Breast epithelium (tissue), 4 donors: ENCODE measurements at regions not wholly inside any gene's neighbourhood (a gene's known extent, or its start where the extent isn't known, plus 50 kb on each side); places are given as distances from the start of the nearest gene placed in this dataset.

Experiments used
- DNase-seq, 2 donors: peaks; one replicate each; pipeline ENCODE4 v3.0.0-alpha.2; 2019; ENCODE audit warnings: low spot score in 2 of 2
- H3K27ac ChIP-seq, 2 donors: fragments of 200-600 bp; sonication (generic) in 1 of 2; one replicate each; pipeline ENCODE4 v1.5.1; 2016 to 2019; ENCODE audit warnings: mild to moderate bottlenecking in 1 of 2
- H3K27me3 ChIP-seq, 2 donors: fragments of 200-600 bp; sonication (generic) in 1 of 2; one replicate each; pipeline versions ENCODE4 v1.5.1 to v1.6.0; 2017 to 2019; ENCODE audit warnings: control low read depth in 1 of 2, mild to moderate bottlenecking in 1 of 2
- H3K36me3 ChIP-seq: fragments of 200-600 bp; one replicate; pipeline ENCODE4 v1.5.1; 2019
- H3K4me1 ChIP-seq, 2 donors: fragments of 200-600 bp; sonication (generic); one replicate each; pipeline ENCODE4 v1.5.1; 2016 to 2019; ENCODE audit warnings: control low read depth in 1 of 2
- H3K4me3 ChIP-seq, 3 donors: fragments of 200-600 bp; sonication (generic); 1 replicate in 2 of 3; 2 replicates in 1 of 3; pipeline ENCODE4 v1.5.1; 2016 to 2019; ENCODE audit warnings: mild to moderate bottlenecking in 3 of 3, moderate library complexity in 2 of 3
- H3K9me3 ChIP-seq, 2 donors: fragments of 200-600 bp; sonication (generic) in 1 of 2; one replicate each; pipeline ENCODE4 v1.5.1; 2016 to 2019; ENCODE audit warnings: control low read depth in 1 of 2
- POLR2A ChIP-seq: fragments of 450-650 bp; IDR thresholded peaks from one replicate; pipeline ENCODE4 v1.6.1; 2016; ENCODE audit warnings: antibody characterized with exemption, mild to moderate bottlenecking, moderate library complexity
- POLR2AphosphoS5 ChIP-seq, 3 donors: sonication (generic); formaldehyde crosslinking; IDR thresholded peaks; one replicate each; pipeline ENCODE4 v1.6.1; 2017; ENCODE audit warnings: antibody characterized with exemption in 3 of 3
- intact Hi-C: fragments of 100-400 bp; cut with DNase I; formaldehyde crosslinking; loops from one replicate; pipeline ENCODE4 v1.15.1; 2023; ENCODE audit warnings: low total_unique reads
- TF ChIP-seq, protein P1 (sequence below), 3 donors: fragments of 450-650 bp; IDR thresholded peaks; one replicate each; pipeline ENCODE4 v1.5.1; 2016 to 2017; ENCODE audit warnings: antibody characterized with exemption in 3 of 3, mild to moderate bottlenecking in 3 of 3, moderate library complexity in 3 of 3

DNA sequence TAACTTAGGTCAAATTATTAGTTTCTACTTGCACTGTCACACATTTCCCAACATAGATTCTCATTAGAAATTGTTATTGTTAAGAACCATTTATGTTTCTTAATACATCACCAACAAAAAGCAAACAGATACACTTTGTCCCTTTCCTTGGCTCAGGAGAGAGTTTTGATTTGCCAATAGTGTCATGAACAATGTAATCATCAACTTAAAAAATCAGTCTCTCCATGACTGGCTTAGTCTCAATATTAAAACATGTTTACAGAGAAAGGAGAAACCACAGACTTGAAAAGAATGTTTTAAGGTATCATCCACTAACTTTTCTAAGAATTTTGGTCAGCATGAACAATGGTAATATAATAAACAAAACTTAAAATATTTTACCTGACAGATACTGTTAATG lies 416.5 kb upstream of the KCNH7 start:
- Histone ChIP-seq H3K27ac (no peak overlapping the region), H3K4me3 (no peak overlapping the region), H3K4me1 (no peaks in the 10 kb centered on the region), H3K9me3 (no peaks in the 10 kb centered on the region), H3K27me3 (no peaks in the 10 kb centered on the region), H3K36me3 (no peaks in the 10 kb centered on the region)
- TF ChIP-seq, protein P1, sequence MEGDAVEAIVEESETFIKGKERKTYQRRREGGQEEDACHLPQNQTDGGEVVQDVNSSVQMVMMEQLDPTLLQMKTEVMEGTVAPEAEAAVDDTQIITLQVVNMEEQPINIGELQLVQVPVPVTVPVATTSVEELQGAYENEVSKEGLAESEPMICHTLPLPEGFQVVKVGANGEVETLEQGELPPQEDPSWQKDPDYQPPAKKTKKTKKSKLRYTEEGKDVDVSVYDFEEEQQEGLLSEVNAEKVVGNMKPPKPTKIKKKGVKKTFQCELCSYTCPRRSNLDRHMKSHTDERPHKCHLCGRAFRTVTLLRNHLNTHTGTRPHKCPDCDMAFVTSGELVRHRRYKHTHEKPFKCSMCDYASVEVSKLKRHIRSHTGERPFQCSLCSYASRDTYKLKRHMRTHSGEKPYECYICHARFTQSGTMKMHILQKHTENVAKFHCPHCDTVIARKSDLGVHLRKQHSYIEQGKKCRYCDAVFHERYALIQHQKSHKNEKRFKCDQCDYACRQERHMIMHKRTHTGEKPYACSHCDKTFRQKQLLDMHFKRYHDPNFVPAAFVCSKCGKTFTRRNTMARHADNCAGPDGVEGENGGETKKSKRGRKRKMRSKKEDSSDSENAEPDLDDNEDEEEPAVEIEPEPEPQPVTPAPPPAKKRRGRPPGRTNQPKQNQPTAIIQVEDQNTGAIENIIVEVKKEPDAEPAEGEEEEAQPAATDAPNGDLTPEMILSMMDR (IDR thresholded peaks at IDR 0.05) = no peak
- TF ChIP-seq POLR2A (no peak), POLR2AphosphoS5 (IDR thresholded peaks at IDR 0.05) (no peak)
- intact Hi-C loops = no loop called here
- DNase-seq = no peak

DNA sequence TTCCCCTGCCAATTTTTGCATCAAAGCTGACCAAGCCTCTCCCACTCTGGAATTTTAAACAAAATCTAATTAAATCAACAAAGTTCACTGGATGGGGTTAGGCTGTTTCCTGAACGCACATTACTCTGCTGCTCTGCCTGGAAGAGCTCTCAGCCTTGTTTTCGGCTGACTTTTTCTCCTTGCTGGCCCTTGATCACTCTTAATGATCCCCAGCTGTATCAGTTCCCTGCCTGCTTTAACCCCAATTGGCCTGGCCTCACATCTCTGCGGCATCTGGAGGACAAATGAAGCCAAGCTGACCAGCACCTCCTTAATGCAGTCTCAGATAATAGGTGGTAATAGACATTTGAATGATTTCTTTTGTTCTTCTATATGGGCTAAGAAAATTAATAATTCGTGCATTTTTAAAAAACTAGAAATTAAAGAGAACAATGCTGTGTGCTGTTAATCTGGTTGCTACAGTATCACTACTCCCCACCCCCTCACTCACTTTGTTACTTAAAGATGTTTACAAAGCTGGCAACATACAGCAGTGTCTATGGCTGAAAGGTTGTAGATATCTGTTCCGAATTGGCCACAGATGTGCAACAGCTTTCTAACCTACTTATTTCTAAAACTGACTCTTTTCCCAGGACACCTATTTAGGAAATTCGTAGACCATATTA lies 415.2 kb upstream of the KCNH7 start:
- no peaks in the 10 kb centered on the region for H3K27me3 ChIP-seq
- no peak for TF ChIP-seq POLR2A
- no peak for TF ChIP-seq POLR2AphosphoS5 (IDR thresholded peaks at IDR 0.05)
- TF ChIP-seq, protein P1 (IDR thresholded peaks at IDR 0.05) = no peak

DNA sequence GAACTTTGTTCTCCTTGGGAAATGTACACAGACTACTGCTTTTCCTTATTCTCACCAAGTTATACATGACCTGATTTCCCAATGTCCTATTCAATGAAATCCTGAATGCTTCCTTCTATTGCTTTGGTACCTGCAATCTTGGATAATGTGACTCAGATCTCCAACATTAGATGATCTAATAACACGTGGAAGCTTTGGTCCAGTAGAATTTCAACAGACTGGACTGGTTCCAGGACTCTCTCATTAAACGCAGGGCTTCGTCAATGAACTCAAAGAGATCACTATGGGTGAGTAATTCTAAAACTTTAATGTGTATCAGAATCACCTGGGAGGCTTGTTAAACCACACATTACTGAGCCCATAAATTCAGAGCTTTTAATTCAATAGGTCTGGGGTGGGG lies 413.6 kb upstream of the KCNH7 start:
- intact Hi-C loops = no loop called here
- Histone ChIP-seq H3K4me1 (no peaks in the 10 kb centered on the region), H3K9me3 (no peaks in the 10 kb centered on the region), H3K36me3 (no peaks in the 10 kb centered on the region), H3K27ac (no peak overlapping the region), H3K27me3 (no peaks in the 10 kb centered on the region), H3K4me3 (no peak overlapping the region)
- TF ChIP-seq, protein P1 (IDR thresholded peaks at IDR 0.05) = no peak
- no peak for TF ChIP-seq POLR2AphosphoS5 (IDR thresholded peaks at IDR 0.05)
- no peak for TF ChIP-seq POLR2A
- no peak for DNase-seq

More for the DNA sequence above, 415.2 kb upstream of the KCNH7 start:
- H3K27ac ChIP-seq = no peak overlapping the region
- no peak overlapping the region for H3K4me3 ChIP-seq
- H3K36me3 ChIP-seq = no peaks in the 10 kb centered on the region
- H3K4me1 ChIP-seq = no peaks in the 10 kb centered on the region
- intact Hi-C loops = no loop called here
- DNase-seq = no peak
- no peaks in the 10 kb centered on the region for H3K9me3 ChIP-seq

DNA sequence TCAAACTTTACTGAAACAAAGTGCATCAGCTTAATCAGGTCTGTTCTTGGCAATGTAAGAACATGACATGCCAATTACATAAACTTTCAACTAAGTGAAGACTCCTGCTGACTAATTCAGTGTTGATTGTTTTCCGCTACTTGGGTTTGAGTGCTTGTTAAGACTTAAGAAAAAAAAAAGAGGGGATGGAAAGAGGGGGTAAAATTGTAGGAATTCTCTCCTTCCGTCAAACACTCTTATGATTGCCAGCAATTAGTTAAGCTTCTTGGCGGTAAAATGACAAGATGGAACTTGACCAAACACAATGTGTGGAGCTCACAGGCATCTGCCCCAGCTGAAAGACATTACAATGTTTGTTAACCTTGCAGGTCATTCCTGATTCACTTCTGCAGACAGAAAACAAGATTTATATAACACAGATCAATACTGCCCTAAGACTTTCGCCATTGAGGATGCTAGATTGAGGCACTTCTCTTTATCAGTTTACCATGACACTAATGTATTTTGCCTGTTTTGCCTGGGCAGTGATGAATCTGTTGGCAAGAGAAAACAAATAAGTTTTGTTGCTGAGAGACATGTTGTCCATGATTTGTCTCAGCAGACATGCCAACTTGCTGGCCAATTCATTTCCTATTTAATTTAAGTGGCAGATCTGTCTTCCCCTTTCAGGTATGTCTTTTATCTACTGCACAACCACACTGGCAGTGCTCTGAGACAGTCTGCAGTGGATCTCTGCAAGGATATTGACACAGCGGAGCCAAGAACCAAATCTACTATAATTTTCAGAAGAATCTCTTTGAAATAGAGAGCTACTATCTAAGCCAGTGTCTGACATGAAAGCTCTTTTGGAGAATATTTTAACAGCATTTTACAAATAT lies 410.0 kb upstream of the KCNH7 start:
- Histone ChIP-seq H3K4me3 (no peak overlapping the region), H3K4me1 (no peaks in the 10 kb centered on the region), H3K9me3 (peaks cover 0 to 1% of the 10 kb centered on the region in 2 donors), H3K27ac (no peak overlapping the region), H3K36me3 (no peaks in the 10 kb centered on the region), H3K27me3 (no peaks in the 10 kb centered on the region)
- no peak for TF ChIP-seq POLR2A
- TF ChIP-seq, protein P1 (IDR thresholded peaks at IDR 0.05) = no peak
- TF ChIP-seq POLR2AphosphoS5 (IDR thresholded peaks at IDR 0.05) = no peak
- intact Hi-C loops = no loop called here
- no peak for DNase-seq

DNA sequence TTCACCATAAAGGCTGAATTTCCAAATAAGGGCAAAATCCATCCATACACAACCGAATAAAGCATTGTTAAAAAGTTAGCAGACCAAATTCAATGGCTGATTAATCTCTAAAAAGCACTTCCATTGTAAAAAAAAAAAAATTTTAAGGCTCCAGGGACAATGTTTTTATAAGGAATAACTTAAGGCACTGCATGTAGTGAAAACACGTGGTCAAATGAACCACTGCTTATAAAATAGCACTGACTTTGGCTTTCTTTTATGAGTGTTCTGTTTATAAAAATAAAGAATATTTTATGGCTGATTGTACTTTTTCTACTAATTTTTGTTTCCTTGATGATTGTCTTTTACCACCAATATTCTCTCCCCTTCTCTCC lies 409.3 kb upstream of the KCNH7 start:
- TF ChIP-seq, protein P1 (IDR thresholded peaks at IDR 0.05) = no peak
- TF ChIP-seq POLR2AphosphoS5 (IDR thresholded peaks at IDR 0.05) (no peak), POLR2A (no peak)
- H3K9me3 ChIP-seq = peaks cover 0 to 3% of the 10 kb centered on the region in 2 donors
- H3K27ac ChIP-seq = no peak overlapping the region
- no peaks in the 10 kb centered on the region for H3K27me3 ChIP-seq
- no peaks in the 10 kb centered on the region for H3K4me1 ChIP-seq
- DNase-seq = no peak
- H3K36me3 ChIP-seq = no peaks in the 10 kb centered on the region
- intact Hi-C loops = no loop called here
- no peak overlapping the region for H3K4me3 ChIP-seq
